ENCODE measurements at regions not wholly inside any gene's neighbourhood (a gene's known extent, or its start where the extent isn't known, plus 50 kb on each side); places are given as distances from the start of the nearest gene placed in this dataset.

DNA sequence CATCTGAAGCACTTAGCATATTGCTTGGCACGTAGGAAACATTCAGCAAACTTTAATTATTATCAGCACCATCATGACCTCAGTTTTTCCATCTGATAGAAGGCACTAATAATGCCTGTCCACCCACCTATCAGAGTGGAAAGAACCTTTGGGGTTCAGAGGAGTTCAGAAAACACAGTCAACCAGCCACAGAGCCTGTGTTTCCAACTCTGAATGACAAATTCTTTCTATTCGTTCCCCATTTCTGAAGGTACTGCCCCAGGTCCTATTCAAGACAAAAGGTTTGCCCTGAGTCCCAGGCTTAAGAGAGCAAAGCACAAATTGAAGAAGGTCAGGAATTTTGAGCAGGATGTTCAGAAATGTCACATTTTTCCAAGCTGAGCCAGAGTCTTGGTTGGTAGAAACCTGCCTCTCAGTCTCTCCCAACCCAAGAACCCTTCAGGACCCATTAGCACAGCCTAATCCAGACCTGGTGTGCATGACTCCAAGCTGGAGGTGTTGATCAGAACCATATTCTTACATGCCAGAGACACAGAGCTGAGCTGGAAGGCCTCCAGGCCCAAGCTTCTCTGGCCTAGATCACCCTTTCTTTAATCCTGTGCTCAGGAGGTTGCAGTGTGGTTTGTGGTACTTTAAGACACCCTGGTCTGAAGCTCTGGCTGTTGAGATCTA is 114.4 kb downstream of the TBX5 start:
- no peaks in the 10 kb centered on the region for H3K36me3 ChIP-seq (ENCODE audit: control insufficient read depth, insufficient read depth, low read length)
- no peak overlapping the region for H3K4me3 ChIP-seq (ENCODE audit: low read depth, low read length)
- TF ChIP-seq, protein P1, sequence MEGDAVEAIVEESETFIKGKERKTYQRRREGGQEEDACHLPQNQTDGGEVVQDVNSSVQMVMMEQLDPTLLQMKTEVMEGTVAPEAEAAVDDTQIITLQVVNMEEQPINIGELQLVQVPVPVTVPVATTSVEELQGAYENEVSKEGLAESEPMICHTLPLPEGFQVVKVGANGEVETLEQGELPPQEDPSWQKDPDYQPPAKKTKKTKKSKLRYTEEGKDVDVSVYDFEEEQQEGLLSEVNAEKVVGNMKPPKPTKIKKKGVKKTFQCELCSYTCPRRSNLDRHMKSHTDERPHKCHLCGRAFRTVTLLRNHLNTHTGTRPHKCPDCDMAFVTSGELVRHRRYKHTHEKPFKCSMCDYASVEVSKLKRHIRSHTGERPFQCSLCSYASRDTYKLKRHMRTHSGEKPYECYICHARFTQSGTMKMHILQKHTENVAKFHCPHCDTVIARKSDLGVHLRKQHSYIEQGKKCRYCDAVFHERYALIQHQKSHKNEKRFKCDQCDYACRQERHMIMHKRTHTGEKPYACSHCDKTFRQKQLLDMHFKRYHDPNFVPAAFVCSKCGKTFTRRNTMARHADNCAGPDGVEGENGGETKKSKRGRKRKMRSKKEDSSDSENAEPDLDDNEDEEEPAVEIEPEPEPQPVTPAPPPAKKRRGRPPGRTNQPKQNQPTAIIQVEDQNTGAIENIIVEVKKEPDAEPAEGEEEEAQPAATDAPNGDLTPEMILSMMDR (IDR thresholded peaks at IDR 0.05; ENCODE audit: insufficient read depth, low read length, poor library complexity, severe bottlenecking): no peak
- no peaks in the 10 kb centered on the region for H3K27me3 ChIP-seq (ENCODE audit: control insufficient read depth, insufficient read depth, low read length)
- DNase-seq (ENCODE audit: low read depth): no peak

DNA sequence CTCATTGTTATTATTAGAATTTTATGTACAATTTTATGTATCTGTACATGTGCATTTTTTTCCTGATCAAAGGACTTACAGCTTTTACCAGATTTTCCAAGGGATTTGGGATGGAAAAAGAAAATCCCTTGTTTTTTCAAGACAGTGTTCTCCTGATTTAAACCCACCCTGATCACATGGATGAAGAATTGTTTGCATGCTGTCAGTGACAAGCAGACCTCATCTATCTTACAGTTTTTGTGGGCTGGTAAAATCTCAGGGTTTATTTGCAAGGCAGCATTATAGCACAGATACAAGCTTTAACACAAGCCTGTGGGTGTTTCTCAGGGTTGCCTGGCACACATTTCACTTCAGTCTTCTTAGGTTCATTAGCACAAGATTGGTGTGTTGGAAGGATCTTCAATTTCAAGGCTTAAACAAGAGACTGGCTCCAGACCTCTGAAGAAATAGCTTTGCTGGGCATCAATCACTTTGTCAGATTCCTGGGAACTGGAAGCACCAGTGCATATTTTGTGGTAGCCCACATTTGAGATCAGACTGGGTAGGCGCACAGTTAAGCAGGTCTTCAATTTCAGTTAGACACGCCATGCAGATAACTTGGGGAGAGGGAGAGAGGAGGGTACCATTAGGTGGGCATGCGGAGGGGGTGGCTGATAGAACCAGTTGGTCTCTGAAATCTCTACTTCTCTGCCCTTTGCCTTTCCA is 118.0 kb downstream of the TBX5 start:
- Histone ChIP-seq H3K27me3 (ENCODE audit: control insufficient read depth, insufficient read depth, low read length) (no peaks in the 10 kb centered on the region), H3K4me3 (ENCODE audit: low read depth, low read length) (no peak overlapping the region), H3K36me3 (ENCODE audit: control insufficient read depth, insufficient read depth, low read length) (no peaks in the 10 kb centered on the region)
- DNase-seq (ENCODE audit: low read depth): no peak
- TF ChIP-seq, protein P1 (IDR thresholded peaks at IDR 0.05; ENCODE audit: insufficient read depth, low read length, poor library complexity, severe bottlenecking): no peak

DNA sequence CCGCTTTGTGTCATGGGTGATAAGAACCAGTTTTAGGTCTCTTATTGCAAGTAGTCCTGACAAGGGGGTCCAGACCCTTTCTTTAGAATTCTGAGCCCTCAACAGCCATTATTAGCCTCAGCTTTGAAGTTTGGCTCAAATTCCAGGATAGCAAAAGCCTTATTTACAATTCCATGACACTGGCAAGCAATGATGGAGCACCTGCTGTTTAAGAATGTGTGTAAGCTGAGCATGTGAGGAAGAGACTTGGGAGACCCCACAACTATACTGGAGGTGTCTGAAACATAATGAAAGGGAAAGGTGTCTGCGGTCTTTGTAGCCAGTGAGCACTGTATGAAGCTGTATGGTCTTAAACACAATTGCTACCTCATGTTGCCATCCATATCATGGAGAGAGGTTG is 119.8 kb downstream of the TBX5 start:
- no peak overlapping the region for H3K4me3 ChIP-seq (ENCODE audit: low read depth, low read length)
- TF ChIP-seq, protein P1 (IDR thresholded peaks at IDR 0.05; ENCODE audit: insufficient read depth, low read length, poor library complexity, severe bottlenecking): no peak
- H3K36me3 ChIP-seq (ENCODE audit: control insufficient read depth, insufficient read depth, low read length): no peaks in the 10 kb centered on the region
- DNase-seq (ENCODE audit: low read depth): no peak
- H3K27me3 ChIP-seq (ENCODE audit: control insufficient read depth, insufficient read depth, low read length): no peaks in the 10 kb centered on the region

GRCh38 chr12:114285554-114285953 is 120.4 kb downstream of the TBX5 start:
- no peaks in the 10 kb centered on the region for H3K36me3 ChIP-seq (ENCODE audit: control insufficient read depth, insufficient read depth, low read length)
- DNase-seq (ENCODE audit: low read depth): no peak
- TF ChIP-seq, protein P1 (IDR thresholded peaks at IDR 0.05; ENCODE audit: insufficient read depth, low read length, poor library complexity, severe bottlenecking): no peak
- no peaks in the 10 kb centered on the region for H3K27me3 ChIP-seq (ENCODE audit: control insufficient read depth, insufficient read depth, low read length)
- H3K4me3 ChIP-seq (ENCODE audit: low read depth, low read length): no peak overlapping the region

DNA sequence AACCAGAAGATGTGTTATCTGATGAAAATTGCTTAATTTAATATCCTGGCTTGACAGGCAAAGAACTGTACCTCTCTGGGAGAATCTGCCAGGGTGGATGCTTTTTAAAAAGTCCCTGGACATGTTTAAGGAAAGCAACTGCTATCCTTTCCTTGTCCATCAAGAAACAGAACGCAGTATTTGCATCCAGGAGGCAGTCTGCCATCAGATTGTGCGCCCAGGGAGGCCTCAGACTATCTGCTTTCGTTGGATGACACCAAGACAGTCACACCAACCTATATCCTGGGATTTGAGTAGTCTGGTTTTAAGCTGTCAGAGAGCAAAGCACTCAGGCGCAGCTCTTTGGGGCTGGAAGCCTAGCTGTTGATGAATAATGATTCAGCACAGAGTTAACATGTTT is 121.9 kb downstream of the TBX5 start:
- no peaks in the 10 kb centered on the region for H3K36me3 ChIP-seq (ENCODE audit: control insufficient read depth, insufficient read depth, low read length)
- TF ChIP-seq, protein P1 (IDR thresholded peaks at IDR 0.05; ENCODE audit: insufficient read depth, low read length, poor library complexity, severe bottlenecking): no peak
- no peak for DNase-seq (ENCODE audit: low read depth)
- no peak overlapping the region for H3K4me3 ChIP-seq (ENCODE audit: low read depth, low read length)
- no peaks in the 10 kb centered on the region for H3K27me3 ChIP-seq (ENCODE audit: control insufficient read depth, insufficient read depth, low read length)

Measured in kidney epithelial cell (primary cell).